ENCODE measurements at regions not wholly inside any gene's neighbourhood (a gene's known extent, or its start where the extent isn't known, plus 50 kb on each side); places are given as distances from the start of the nearest gene placed in this dataset.

DNA sequence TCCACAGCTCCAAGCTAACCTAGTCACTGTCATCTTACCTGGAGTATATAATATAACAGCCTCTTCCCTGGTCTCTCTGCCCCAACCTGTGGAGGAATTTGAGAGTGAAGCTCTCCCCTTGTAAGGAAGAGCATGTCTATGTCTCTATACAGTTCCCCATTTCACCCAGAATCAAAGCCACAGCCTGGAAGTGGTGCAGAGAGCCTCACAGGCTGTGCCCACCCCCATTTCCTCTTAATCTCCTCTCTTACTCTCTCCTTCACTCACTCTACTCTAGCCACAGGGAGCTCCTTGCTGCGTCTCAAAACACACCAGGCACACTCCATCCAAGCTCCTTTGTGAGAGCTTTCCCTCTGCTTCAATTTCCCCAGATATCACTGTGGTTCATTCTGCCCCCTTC is 302.5 kb upstream of the ISX start:
- TF ChIP-seq, protein P1, sequence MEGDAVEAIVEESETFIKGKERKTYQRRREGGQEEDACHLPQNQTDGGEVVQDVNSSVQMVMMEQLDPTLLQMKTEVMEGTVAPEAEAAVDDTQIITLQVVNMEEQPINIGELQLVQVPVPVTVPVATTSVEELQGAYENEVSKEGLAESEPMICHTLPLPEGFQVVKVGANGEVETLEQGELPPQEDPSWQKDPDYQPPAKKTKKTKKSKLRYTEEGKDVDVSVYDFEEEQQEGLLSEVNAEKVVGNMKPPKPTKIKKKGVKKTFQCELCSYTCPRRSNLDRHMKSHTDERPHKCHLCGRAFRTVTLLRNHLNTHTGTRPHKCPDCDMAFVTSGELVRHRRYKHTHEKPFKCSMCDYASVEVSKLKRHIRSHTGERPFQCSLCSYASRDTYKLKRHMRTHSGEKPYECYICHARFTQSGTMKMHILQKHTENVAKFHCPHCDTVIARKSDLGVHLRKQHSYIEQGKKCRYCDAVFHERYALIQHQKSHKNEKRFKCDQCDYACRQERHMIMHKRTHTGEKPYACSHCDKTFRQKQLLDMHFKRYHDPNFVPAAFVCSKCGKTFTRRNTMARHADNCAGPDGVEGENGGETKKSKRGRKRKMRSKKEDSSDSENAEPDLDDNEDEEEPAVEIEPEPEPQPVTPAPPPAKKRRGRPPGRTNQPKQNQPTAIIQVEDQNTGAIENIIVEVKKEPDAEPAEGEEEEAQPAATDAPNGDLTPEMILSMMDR (IDR thresholded peaks at IDR 0.05): no peak
- TF ChIP-seq POLR2A (IDR thresholded peaks at IDR 0.05): no peak
- no peak for TF ChIP-seq POLR2AphosphoS5 (IDR thresholded peaks at IDR 0.05)
